ENCODE measurements at regions not wholly inside any gene's neighbourhood (a gene's known extent, or its start where the extent isn't known, plus 50 kb on each side); places are given as distances from the start of the nearest gene placed in this dataset.

DNA sequence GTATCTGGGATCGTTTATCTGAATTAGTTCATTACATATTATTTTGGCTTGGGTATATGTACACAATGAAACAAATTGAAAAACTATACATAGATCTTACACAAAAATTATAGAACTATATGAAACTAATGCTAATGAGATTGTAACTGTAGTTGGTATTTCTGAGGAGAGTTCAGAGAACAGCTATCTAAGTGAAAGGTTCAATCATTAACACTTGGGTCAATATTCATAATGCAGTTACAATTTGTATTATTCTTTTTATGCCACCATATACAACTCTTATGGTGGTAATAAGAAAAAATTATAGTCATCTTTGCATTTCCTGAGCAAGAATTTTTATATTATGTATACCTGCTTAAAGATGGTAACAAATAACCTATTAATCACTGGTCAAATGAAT lies 461.0 kb downstream of the GRXCR1 start:
- no peaks in the 10 kb centered on the region for H3K36me3 ChIP-seq
- H3K27ac ChIP-seq: no peak overlapping the region
- no peak overlapping the region for H3K4me3 ChIP-seq
- 69 to 76% methylated on average over 1 of the region's 1 CpG for WGBS, 2 donors
- DNase-seq (no peak), ATAC-seq (no peak)
- peaks cover 0 to under 1% (median 0%) of the 10 kb centered on the region in 11 donors for H3K9me3 ChIP-seq
- TF ChIP-seq, protein P1, sequence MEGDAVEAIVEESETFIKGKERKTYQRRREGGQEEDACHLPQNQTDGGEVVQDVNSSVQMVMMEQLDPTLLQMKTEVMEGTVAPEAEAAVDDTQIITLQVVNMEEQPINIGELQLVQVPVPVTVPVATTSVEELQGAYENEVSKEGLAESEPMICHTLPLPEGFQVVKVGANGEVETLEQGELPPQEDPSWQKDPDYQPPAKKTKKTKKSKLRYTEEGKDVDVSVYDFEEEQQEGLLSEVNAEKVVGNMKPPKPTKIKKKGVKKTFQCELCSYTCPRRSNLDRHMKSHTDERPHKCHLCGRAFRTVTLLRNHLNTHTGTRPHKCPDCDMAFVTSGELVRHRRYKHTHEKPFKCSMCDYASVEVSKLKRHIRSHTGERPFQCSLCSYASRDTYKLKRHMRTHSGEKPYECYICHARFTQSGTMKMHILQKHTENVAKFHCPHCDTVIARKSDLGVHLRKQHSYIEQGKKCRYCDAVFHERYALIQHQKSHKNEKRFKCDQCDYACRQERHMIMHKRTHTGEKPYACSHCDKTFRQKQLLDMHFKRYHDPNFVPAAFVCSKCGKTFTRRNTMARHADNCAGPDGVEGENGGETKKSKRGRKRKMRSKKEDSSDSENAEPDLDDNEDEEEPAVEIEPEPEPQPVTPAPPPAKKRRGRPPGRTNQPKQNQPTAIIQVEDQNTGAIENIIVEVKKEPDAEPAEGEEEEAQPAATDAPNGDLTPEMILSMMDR (IDR thresholded peaks at IDR 0.05): no peak
- no peaks in the 10 kb centered on the region for H3K27me3 ChIP-seq
- intact Hi-C loops (cut with DNase I): no loop called here
- no peaks in the 10 kb centered on the region for H3K4me1 ChIP-seq

DNA sequence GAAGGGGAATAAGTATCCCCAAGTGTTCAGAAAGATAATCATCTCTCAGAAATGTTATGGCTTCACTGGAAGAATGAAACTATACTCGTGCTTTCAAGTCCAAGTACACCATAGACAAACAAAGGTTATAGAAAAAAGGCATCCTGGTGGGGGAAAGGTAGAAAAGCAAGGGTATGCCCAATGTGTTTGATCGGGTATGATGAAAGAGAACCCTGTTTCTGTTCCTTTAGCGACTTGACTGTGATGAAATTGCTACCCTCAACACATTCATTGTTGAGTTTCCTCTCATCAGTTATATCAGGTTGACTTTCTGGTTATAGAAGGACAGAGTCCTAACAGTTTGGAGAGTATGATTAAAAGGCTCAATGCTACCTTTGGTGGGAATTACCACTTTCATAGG lies 464.3 kb downstream of the GRXCR1 start:
- TF ChIP-seq, protein P1 (IDR thresholded peaks at IDR 0.05): no peak
- ATAC-seq: no peak

DNA sequence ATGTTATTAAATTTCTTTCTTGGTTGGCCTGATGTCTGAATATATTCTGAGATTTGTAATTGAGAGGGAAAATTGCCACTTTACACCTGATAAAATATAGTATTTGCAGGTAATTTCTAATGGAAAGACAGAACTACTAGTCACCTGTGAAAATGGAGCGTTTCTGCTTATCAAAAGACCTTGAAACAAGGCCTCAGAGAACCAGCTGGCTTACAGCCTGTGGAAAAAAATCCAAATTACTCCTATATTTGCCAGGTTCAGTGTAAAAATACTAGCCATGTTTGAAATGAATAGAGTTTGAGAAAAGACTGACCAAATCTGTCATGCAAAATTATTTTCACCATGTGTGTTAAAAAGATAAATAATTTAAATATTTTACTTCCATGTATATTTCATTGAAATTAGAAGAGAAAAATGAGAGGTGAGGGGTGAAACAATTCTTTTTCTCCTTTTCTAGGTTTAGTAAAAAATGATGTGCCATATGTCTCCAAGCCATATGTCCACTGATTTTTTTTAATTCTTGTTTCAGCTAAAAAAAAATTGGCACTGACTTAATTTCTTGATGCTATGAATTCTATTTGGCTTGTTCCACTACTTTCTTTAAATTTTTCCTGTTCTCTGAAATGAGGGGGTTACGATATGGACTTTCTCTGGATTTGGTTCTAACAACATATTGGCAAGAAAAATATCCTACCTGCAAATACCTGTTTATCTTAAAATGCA lies 464.9 kb downstream of the GRXCR1 start:
- Histone ChIP-seq H3K27ac (no peak overlapping the region), H3K36me3 (no peaks in the 10 kb centered on the region), H3K4me3 (no peak overlapping the region), H3K27me3 (no peaks in the 10 kb centered on the region), H3K9me3 (peaks cover 0 to 3% (median 0%) of the 10 kb centered on the region in 11 donors), H3K4me1 (no peaks in the 10 kb centered on the region)
- DNase-seq: no peak
- no peak for ATAC-seq
- WGBS, 2 donors: 66 to 83% methylated on average over 2 of the region's 2 CpGs
- intact Hi-C loops (cut with DNase I): no loop called here
- TF ChIP-seq, protein P1 (IDR thresholded peaks at IDR 0.05): no peak

More for the DNA sequence above, 464.3 kb downstream of the GRXCR1 start:
- intact Hi-C loops (cut with DNase I): no loop called here
- DNase-seq: no peak
- Histone ChIP-seq H3K9me3 (peaks cover 0 to 3% (median 0%) of the 10 kb centered on the region in 11 donors), H3K36me3 (no peaks in the 10 kb centered on the region), H3K27ac (no peak overlapping the region), H3K4me3 (no peak overlapping the region), H3K27me3 (no peaks in the 10 kb centered on the region), H3K4me1 (no peaks in the 10 kb centered on the region)
- WGBS, 2 donors: 70 to 73% methylated on average over 3 of the region's 3 CpGs

DNA sequence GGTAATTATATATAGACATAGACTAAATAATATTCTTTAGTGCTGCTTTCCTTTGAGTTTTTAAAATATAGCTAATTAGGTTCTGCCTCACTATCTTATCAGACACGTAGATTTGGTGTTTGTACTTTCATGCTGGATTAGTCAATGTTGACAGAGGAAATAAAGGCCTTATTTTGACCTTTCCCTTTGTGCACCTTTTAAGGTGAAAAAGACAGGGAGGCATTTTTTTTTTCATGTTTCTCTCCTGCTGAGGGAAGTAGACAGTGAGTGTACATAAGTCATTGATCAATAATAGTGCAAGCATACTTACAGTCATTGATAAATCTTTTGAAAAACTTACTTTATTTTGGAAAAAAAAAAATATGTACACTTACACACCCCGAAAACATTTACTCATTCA lies 467.8 kb downstream of the GRXCR1 start:
- Histone ChIP-seq H3K27me3 (no peaks in the 10 kb centered on the region), H3K27ac (no peak overlapping the region), H3K9me3 (peaks cover 0 to 3% (median 0%) of the 10 kb centered on the region in 11 donors), H3K36me3 (no peaks in the 10 kb centered on the region), H3K4me3 (no peak overlapping the region), H3K4me1 (no peaks in the 10 kb centered on the region)
- TF ChIP-seq, protein P1 (IDR thresholded peaks at IDR 0.05): no peak
- 48 to 54% methylated on average over 2 of the region's 2 CpGs for WGBS, 2 donors
- intact Hi-C loops (cut with DNase I): no loop called here
- ATAC-seq: no peak
- no peak for DNase-seq
